Uterus (tissue), 3 donors: ENCODE measurements at regions not wholly inside any gene's neighbourhood (a gene's known extent, or its start where the extent isn't known, plus 50 kb on each side); places are given as distances from the start of the nearest gene placed in this dataset.

ENCODE experiments used
- DNase-seq, 2 donors: peaks; one replicate each; pipeline ENCODE4 v3.0.0-alpha.2; 2019 to 2020
- H3K27ac ChIP-seq, 2 donors: fragments of 200-600 bp; sonication (generic); 1 replicate in 1 of 2; 2 replicates in 1 of 2; pipeline ENCODE4 v1.5.1; 2016 to 2018
- H3K27me3 ChIP-seq, 2 donors: fragments of 200-600 bp; sonication (generic); one replicate each; pipeline ENCODE4 v1.5.1; 2018 to 2019; ENCODE audit warnings: control low read depth in 1 of 2
- H3K36me3 ChIP-seq, 2 donors: fragments of 200-600 bp; sonication (generic); one replicate each; pipeline ENCODE4 v1.5.1; 2019; ENCODE audit warnings: control low read depth in 1 of 2
- H3K4me1 ChIP-seq, 2 donors: fragments of 200-600 bp; sonication (generic); one replicate each; pipeline ENCODE4 v1.5.1; 2018 to 2019; ENCODE audit warnings: control low read depth in 1 of 2
- H3K4me3 ChIP-seq, 2 donors: fragments of 200-600 bp; sonication (generic); 1 replicate in 1 of 2; 2 replicates in 1 of 2; pipeline ENCODE4 v1.5.1; 2018 to 2019; ENCODE audit warnings: mild to moderate bottlenecking in 1 of 2
- H3K9me3 ChIP-seq, 2 donors: fragments of 200-600 bp; sonication (generic); one replicate each; pipeline ENCODE4 v1.5.1; 2019; ENCODE audit warnings: control low read depth in 1 of 2
- CTCF ChIP-seq, 4 experiments: fragments of 200-600 bp in 2 of 4; fragments of 450-650 bp in 2 of 4; sonication (generic) in 2 of 4; IDR thresholded peaks; one replicate each; pipeline ENCODE4 v1.5.1; 2016 to 2019; ENCODE audit warnings: antibody characterized with exemption in 4 of 4, mild to moderate bottlenecking in 2 of 4, moderate library complexity in 1 of 4
- POLR2A ChIP-seq, 2 donors: fragments of 450-650 bp; IDR thresholded peaks; one replicate each; pipeline ENCODE4 v1.6.1; 2016; ENCODE audit warnings: antibody characterized with exemption in 2 of 2, mild to moderate bottlenecking in 1 of 2, moderate library complexity in 1 of 2
- intact Hi-C: fragments of 100-400 bp; cut with DNase I; formaldehyde crosslinking; loops from one replicate; pipeline ENCODE4 v1.15.1; 2023; ENCODE audit warnings: low total_unique reads
- donor health status: DM: yes; HTN: yes; CAD: no.

GRCh38 chr22:49550766-49551362, 276.8 kb downstream of the BRD1 start:
- Histone ChIP-seq H3K36me3 (no peaks in the 10 kb centered on the region), H3K27me3 (no peaks in the 10 kb centered on the region), H3K4me1 (no peaks in the 10 kb centered on the region), H3K9me3 (no peaks in the 10 kb centered on the region), H3K4me3 (no peak overlapping the region), H3K27ac (no peak overlapping the region)
- TF ChIP-seq POLR2A (IDR thresholded peaks at IDR 0.05) = no peak
- intact Hi-C loops = no loop called here
- no peak for DNase-seq

GRCh38 chr22:49550141-49550430, 277.6 kb downstream of the BRD1 start:
- TF ChIP-seq POLR2A (IDR thresholded peaks at IDR 0.05) (no peak), CTCF (IDR thresholded peaks at IDR 0.05) (no peak)
- intact Hi-C loops = no loop called here
- Histone ChIP-seq H3K4me3 (no peak overlapping the region), H3K27me3 (no peaks in the 10 kb centered on the region), H3K4me1 (no peaks in the 10 kb centered on the region), H3K9me3 (no peaks in the 10 kb centered on the region), H3K27ac (no peak overlapping the region), H3K36me3 (no peaks in the 10 kb centered on the region)
- no peak for DNase-seq

- no peaks in the 10 kb centered on the region for H3K4me1 ChIP-seq
- no peak for DNase-seq
- no peak for TF ChIP-seq CTCF (IDR thresholded peaks at IDR 0.05)
- no peak for TF ChIP-seq POLR2A (IDR thresholded peaks at IDR 0.05)
- H3K36me3 ChIP-seq = no peaks in the 10 kb centered on the region
- H3K4me3 ChIP-seq = no peak overlapping the region
- no peaks in the 10 kb centered on the region for H3K9me3 ChIP-seq
- no peak overlapping the region for H3K27ac ChIP-seq
- intact Hi-C loops = no loop called here
- H3K27me3 ChIP-seq = no peaks in the 10 kb centered on the region
Measured at GRCh38 chr22:49549256-49550140, 278.2 kb downstream of the BRD1 start.

- Histone ChIP-seq H3K36me3 (no peaks in the 10 kb centered on the region), H3K4me1 (no peaks in the 10 kb centered on the region), H3K27me3 (no peaks in the 10 kb centered on the region), H3K9me3 (no peaks in the 10 kb centered on the region), H3K4me3 (no peak overlapping the region), H3K27ac (no peak overlapping the region)
- no peak for TF ChIP-seq POLR2A (IDR thresholded peaks at IDR 0.05)
- no peak for TF ChIP-seq CTCF (IDR thresholded peaks at IDR 0.05)
- DNase-seq = no peak
- intact Hi-C loops = no loop called here
Measured at GRCh38 chr22:49548356-49549202, 279.1 kb downstream of the BRD1 start.

GRCh38 chr22:49547751-49548239, 279.9 kb downstream of the BRD1 start:
- Histone ChIP-seq H3K27me3 (no peaks in the 10 kb centered on the region), H3K4me1 (no peaks in the 10 kb centered on the region), H3K36me3 (no peaks in the 10 kb centered on the region), H3K4me3 (no peak overlapping the region), H3K9me3 (no peaks in the 10 kb centered on the region), H3K27ac (no peak overlapping the region)
- intact Hi-C loops = no loop called here
- TF ChIP-seq CTCF (IDR thresholded peaks at IDR 0.05) (no peak), POLR2A (IDR thresholded peaks at IDR 0.05) (no peak)
- DNase-seq = no peak
